CD4-positive, alpha-beta memory T cell (primary cell): ENCODE measurements at regions not wholly inside any gene's neighbourhood (a gene's known extent, or its start where the extent isn't known, plus 50 kb on each side); places are given as distances from the start of the nearest gene placed in this dataset.

Experiments
- CTCF ChIA-PET: fragments of 350-600 bp; sonication (Branson Sonifier 250); formaldehyde crosslinking; loops from one replicate; lab custom pipeline; 2021; ENCODE audit warnings: inconsistent platforms; ENCODE audit not compliant: partially characterized antibody; lab: Charles Lee
- POLR2A ChIA-PET: fragments of 350-600 bp; sonication (Branson Sonifier 250); formaldehyde crosslinking; loops from one replicate; lab custom pipeline; 2021; ENCODE audit not compliant: partially characterized antibody; lab: Charles Lee
- DNase-seq, 5 donors: peaks; one replicate each; pipeline versions ENCODE4 v3.0.0 to v3.0.0-alpha.2; 2020 to 2022; ENCODE audit warnings: mixed read lengths in 1 of 5
- H3K27ac ChIP-seq: one replicate; pipeline ENCODE4 v1.7.0; 2013; ENCODE audit warnings: low read depth, low read length
- H3K27me3 ChIP-seq: 2 replicates; pipeline ENCODE4 v1.7.0; 2013; ENCODE audit warnings: mild to moderate bottlenecking, low read length, moderate library complexity; ENCODE audit not compliant: insufficient read depth
- H3K36me3 ChIP-seq: 2 replicates; pipeline ENCODE4 v1.7.0; 2013; ENCODE audit warnings: mild to moderate bottlenecking, low read length, moderate library complexity; ENCODE audit not compliant: insufficient read depth
- H3K4me1 ChIP-seq: 2 replicates; pipeline ENCODE4 v1.7.0; 2013; ENCODE audit warnings: mild to moderate bottlenecking, low read length, moderate library complexity; ENCODE audit not compliant: insufficient read depth
- H3K4me3 ChIP-seq, 2 donors: one replicate each; pipeline ENCODE4 v1.7.0; 2013; ENCODE audit warnings: low read length in 2 of 2, mild to moderate bottlenecking in 1 of 2
- H3K9me3 ChIP-seq, 2 donors: one replicate each; pipeline ENCODE4 v1.7.0; 2013; ENCODE audit warnings: low read length in 2 of 2, control low read depth in 1 of 2; ENCODE audit not compliant: control insufficient read depth in 1 of 2
- H3K27ac Mint-ChIP-seq, 7 donors: one replicate each; pipeline ENCODE4 v1.8.0; 2020 to 2021; ENCODE audit warnings: mixed read lengths in 7 of 7, mild to moderate bottlenecking in 6 of 7, inconsistent platforms in 3 of 7, moderate library complexity in 3 of 7
- H3K27me3 Mint-ChIP-seq, 2 donors: one replicate each; pipeline ENCODE4 v1.8.0; 2020 to 2021; ENCODE audit warnings: mixed read lengths in 2 of 2
- H3K36me3 Mint-ChIP-seq, 2 donors: one replicate each; pipeline ENCODE4 v1.8.0; 2020 to 2021; ENCODE audit warnings: mixed read lengths in 2 of 2, inconsistent platforms in 1 of 2, mild to moderate bottlenecking in 1 of 2
- H3K4me1 Mint-ChIP-seq, 4 donors: one replicate each; pipeline ENCODE4 v1.8.0; 2020 to 2021; ENCODE audit warnings: mixed read lengths in 4 of 4, mild to moderate bottlenecking in 1 of 4
- H3K4me3 Mint-ChIP-seq, 8 donors: one replicate each; pipeline ENCODE4 v1.8.0; 2020 to 2021; ENCODE audit warnings: mixed read lengths in 8 of 8, mild to moderate bottlenecking in 7 of 8, moderate library complexity in 6 of 8, inconsistent platforms in 3 of 8
- H3K9me3 Mint-ChIP-seq, 8 donors: one replicate each; pipeline ENCODE4 v1.8.0; 2020 to 2021; ENCODE audit warnings: mixed read lengths in 8 of 8, mild to moderate bottlenecking in 5 of 8, inconsistent platforms in 3 of 8, moderate library complexity in 1 of 8
- intact Hi-C: fragments of 100-400 bp; cut with micrococcal nuclease; formaldehyde crosslinking; loops from one replicate; pipeline ENCODE4 v1.15.1; 2023

- Histone ChIP-seq H3K9me3 (no peaks in the 10 kb centered on the region), H3K27ac (no peak overlapping the region), H3K36me3 (no peaks in the 10 kb centered on the region), H3K4me1 (no peaks in the 10 kb centered on the region), H3K27me3 (no peaks in the 10 kb centered on the region), H3K4me3 (no peak overlapping the region)
- intact Hi-C loops = no loop called here
- CTCF ChIA-PET = no interaction called here
- POLR2A ChIA-PET = no interaction called here
- Mint-ChIP-seq H3K4me3 (no peak overlapping the region), H3K27me3 (no peaks in the 10 kb centered on the region), H3K36me3 (no peaks in the 10 kb centered on the region), H3K9me3 (peaks cover 0 to 15% (median 3%) of the 10 kb centered on the region in 8 donors), H3K4me1 (no peaks in the 10 kb centered on the region), H3K27ac (no peak overlapping the region)
- no peak for DNase-seq
Observed at GRCh38 chr5:124990723-124991122, 244.3 kb upstream of the ZNF608 start.

- Mint-ChIP-seq H3K27me3 (no peaks in the 10 kb centered on the region), H3K36me3 (no peaks in the 10 kb centered on the region), H3K4me3 (no peak overlapping the region), H3K9me3 (peaks cover 0 to 3% (median 2%) of the 10 kb centered on the region in 8 donors), H3K4me1 (no peaks in the 10 kb centered on the region), H3K27ac (no peak overlapping the region)
- Histone ChIP-seq H3K4me3 (no peak overlapping the region), H3K36me3 (no peaks in the 10 kb centered on the region), H3K9me3 (no peaks in the 10 kb centered on the region), H3K4me1 (no peaks in the 10 kb centered on the region), H3K27ac (no peak overlapping the region), H3K27me3 (no peaks in the 10 kb centered on the region)
- intact Hi-C loops = no loop called here
- DNase-seq = no peak
- ChIA-PET CTCF (no interaction called here), POLR2A (no interaction called here)
Observed at GRCh38 chr5:124995421-124995820, 249.0 kb upstream of the ZNF608 start.

GRCh38 chr5:124996023-124996763, 249.8 kb upstream of the ZNF608 start:
- Mint-ChIP-seq H3K36me3 (peaks cover 0 to 2% of the 10 kb centered on the region in 2 donors), H3K9me3 (peaks cover 0 to 4% (median 3%) of the 10 kb centered on the region in 8 donors), H3K4me1 (no peaks in the 10 kb centered on the region), H3K4me3 (no peak overlapping the region), H3K27ac (no peak overlapping the region), H3K27me3 (no peaks in the 10 kb centered on the region)
- intact Hi-C loops = no loop called here
- Histone ChIP-seq H3K4me1 (no peaks in the 10 kb centered on the region), H3K9me3 (no peaks in the 10 kb centered on the region), H3K27me3 (no peaks in the 10 kb centered on the region), H3K36me3 (no peaks in the 10 kb centered on the region), H3K4me3 (no peak overlapping the region), H3K27ac (no peak overlapping the region)
- DNase-seq = no peak
- POLR2A ChIA-PET = no interaction called here
- CTCF ChIA-PET = no interaction called here

- DNase-seq = no peak
- H3K36me3 ChIP-seq = no peaks in the 10 kb centered on the region
- intact Hi-C loops = no loop called here
- no peak overlapping the region for H3K4me3 ChIP-seq
- Mint-ChIP-seq H3K27ac (no peak overlapping the region), H3K9me3 (peaks cover 0 to 6% (median 3%) of the 10 kb centered on the region in 8 donors), H3K4me3 (no peak overlapping the region), H3K4me1 (no peaks in the 10 kb centered on the region), H3K36me3 (peaks cover 0 to 4% of the 10 kb centered on the region in 2 donors), H3K27me3 (no peaks in the 10 kb centered on the region)
- POLR2A ChIA-PET = no interaction called here
- no peak overlapping the region for H3K27ac ChIP-seq
- H3K27me3 ChIP-seq = no peaks in the 10 kb centered on the region
- H3K9me3 ChIP-seq = no peaks in the 10 kb centered on the region
- CTCF ChIA-PET = no interaction called here
- H3K4me1 ChIP-seq = no peaks in the 10 kb centered on the region
Observed at GRCh38 chr5:124996764-124997077, 250.3 kb upstream of the ZNF608 start.

GRCh38 chr5:124997186-124997893, 250.9 kb upstream of the ZNF608 start:
- Histone ChIP-seq H3K9me3 (no peaks in the 10 kb centered on the region), H3K4me1 (no peaks in the 10 kb centered on the region), H3K27ac (no peak overlapping the region), H3K27me3 (no peaks in the 10 kb centered on the region), H3K4me3 (no peak overlapping the region), H3K36me3 (no peaks in the 10 kb centered on the region)
- POLR2A ChIA-PET = no interaction called here
- no peak for DNase-seq
- Mint-ChIP-seq H3K4me1 (no peaks in the 10 kb centered on the region), H3K27me3 (no peaks in the 10 kb centered on the region), H3K9me3 (peaks cover 0 to 6% (median 3%) of the 10 kb centered on the region in 8 donors), H3K4me3 (no peak overlapping the region), H3K27ac (no peak overlapping the region), H3K36me3 (peaks cover 0 to 4% of the 10 kb centered on the region in 2 donors)
- intact Hi-C loops = no loop called here
- CTCF ChIA-PET = no interaction called here

GRCh38 chr5:124998520-124998919, 252.1 kb upstream of the ZNF608 start:
- CTCF ChIA-PET = interaction anchor here (0.6 kb wide), 1 partner anchor 205 kb away, joined by 3 read pairs; no protein-coding TSS in a partner anchor
- Mint-ChIP-seq H3K4me3 (no peak overlapping the region), H3K9me3 (peaks cover 0 to 6% (median 2%) of the 10 kb centered on the region in 8 donors), H3K36me3 (peaks cover 0 to 4% of the 10 kb centered on the region in 2 donors), H3K27ac (no peak overlapping the region), H3K27me3 (no peaks in the 10 kb centered on the region), H3K4me1 (no peaks in the 10 kb centered on the region)
- POLR2A ChIA-PET = no interaction called here
- Histone ChIP-seq H3K4me1 (no peaks in the 10 kb centered on the region), H3K27ac (no peak overlapping the region), H3K27me3 (no peaks in the 10 kb centered on the region), H3K9me3 (no peaks in the 10 kb centered on the region), H3K4me3 (no peak overlapping the region), H3K36me3 (no peaks in the 10 kb centered on the region)
- intact Hi-C loops = no loop called here
- no peak for DNase-seq

GRCh38 chr5:125002727-125003598, 256.5 kb upstream of the ZNF608 start:
- Histone ChIP-seq H3K4me3 (no peak overlapping the region), H3K27me3 (no peaks in the 10 kb centered on the region), H3K9me3 (no peaks in the 10 kb centered on the region), H3K36me3 (no peaks in the 10 kb centered on the region), H3K4me1 (no peaks in the 10 kb centered on the region), H3K27ac (no peak overlapping the region)
- ChIA-PET CTCF (no interaction called here), POLR2A (no interaction called here)
- Mint-ChIP-seq H3K36me3 (peaks cover 0 to 4% of the 10 kb centered on the region in 2 donors), H3K4me3 (no peak overlapping the region), H3K27me3 (no peaks in the 10 kb centered on the region), H3K27ac (no peak overlapping the region), H3K9me3 (peaks cover 0 to 6% (median 3%) of the 10 kb centered on the region in 8 donors), H3K4me1 (no peaks in the 10 kb centered on the region)
- DNase-seq = no peak
- intact Hi-C loops = no loop called here
